Progenitor cell of endocrine pancreas (in vitro differentiated cells): ENCODE measurements at regions not wholly inside any gene's neighbourhood (a gene's known extent, or its start where the extent isn't known, plus 50 kb on each side); places are given as distances from the start of the nearest gene placed in this dataset.

Experiments
- DNase-seq: peaks from one replicate; pipeline ENCODE4 v3.0.0; 2021; ENCODE audit warnings: low spot score; ENCODE audit not compliant: unreplicated experiment
- H3K27ac Mint-ChIP-seq: 2 replicates; pipeline ENCODE4 v1.8.0; 2021; ENCODE audit warnings: mild to moderate bottlenecking, moderate library complexity, mixed read lengths
- H3K27me3 Mint-ChIP-seq: 2 replicates; pipeline ENCODE4 v1.8.0; 2021; ENCODE audit warnings: mixed read lengths
- H3K36me3 Mint-ChIP-seq: 2 replicates; pipeline ENCODE4 v1.8.0; 2022; ENCODE audit warnings: mixed read lengths; ENCODE audit not compliant: insufficient read depth
- H3K4me1 Mint-ChIP-seq: 2 replicates; pipeline ENCODE4 v1.8.0; 2021; ENCODE audit warnings: low read depth, mixed read lengths
- H3K4me3 Mint-ChIP-seq: 2 replicates; pipeline ENCODE4 v1.8.0; 2021; ENCODE audit warnings: low read depth, mild to moderate bottlenecking, moderate library complexity, mixed read lengths
- H3K9me3 Mint-ChIP-seq: 2 replicates; pipeline ENCODE4 v1.8.0; 2021; ENCODE audit warnings: low read depth, mixed read lengths
- CTCF ChIP-seq: fragments of 200-600 bp; sonication (generic); IDR thresholded peaks from one replicate; pipeline ENCODE4 v1.5.0; 2021; ENCODE audit warnings: antibody characterized with exemption, mild to moderate bottlenecking; ENCODE audit not compliant: unreplicated experiment

GRCh38 chr13:80244574-80244973 lies 96.4 kb downstream of the SPRY2 start:
- DNase-seq = no peak
- no peak overlapping the region for H3K4me3 Mint-ChIP-seq
- no peaks in the 10 kb centered on the region for H3K4me1 Mint-ChIP-seq
- H3K27ac Mint-ChIP-seq = no peak overlapping the region
- no peaks in the 10 kb centered on the region for H3K36me3 Mint-ChIP-seq
- no peaks in the 10 kb centered on the region for H3K9me3 Mint-ChIP-seq
- no peak for TF ChIP-seq CTCF
- H3K27me3 Mint-ChIP-seq = no peaks in the 10 kb centered on the region

- Mint-ChIP-seq H3K9me3 (no peaks in the 10 kb centered on the region), H3K36me3 (no peaks in the 10 kb centered on the region), H3K27me3 (no peaks in the 10 kb centered on the region), H3K27ac (no peak overlapping the region), H3K4me1 (peaks cover 4% of the 10 kb centered on the region), H3K4me3 (no peak overlapping the region)
- DNase-seq = no peak
- TF ChIP-seq CTCF = no peak
These were observed 98.0 kb downstream of the SPRY2 start for GRCh38 chr13:80242728-80243427.

- no peak for DNase-seq
- H3K4me3 Mint-ChIP-seq = no peak overlapping the region
- no peaks in the 10 kb centered on the region for H3K27me3 Mint-ChIP-seq
- no peaks in the 10 kb centered on the region for H3K9me3 Mint-ChIP-seq
- H3K27ac Mint-ChIP-seq = no peak overlapping the region
- H3K36me3 Mint-ChIP-seq = peaks cover 1% of the 10 kb centered on the region
- TF ChIP-seq CTCF = no peak
- peaks cover 11% of the 10 kb centered on the region for H3K4me1 Mint-ChIP-seq
These were observed 101.2 kb downstream of the SPRY2 start for GRCh38 chr13:80239571-80240255.

- H3K9me3 Mint-ChIP-seq = no peaks in the 10 kb centered on the region
- H3K36me3 Mint-ChIP-seq = peaks cover 1% of the 10 kb centered on the region
- no peak for DNase-seq
- H3K4me1 Mint-ChIP-seq = peaks cover 11% of the 10 kb centered on the region
- H3K27me3 Mint-ChIP-seq = no peaks in the 10 kb centered on the region
- TF ChIP-seq CTCF = no peak
- no peak overlapping the region for H3K4me3 Mint-ChIP-seq
- H3K27ac Mint-ChIP-seq = no peak overlapping the region
These were observed 101.8 kb downstream of the SPRY2 start for GRCh38 chr13:80239116-80239515.

GRCh38 chr13:80237646-80238045 lies 103.3 kb downstream of the SPRY2 start:
- Mint-ChIP-seq H3K9me3 (no peaks in the 10 kb centered on the region), H3K27me3 (no peaks in the 10 kb centered on the region), H3K27ac (no peak overlapping the region), H3K4me3 (no peak overlapping the region), H3K36me3 (peaks cover 1% of the 10 kb centered on the region), H3K4me1 (peaks cover 11% of the 10 kb centered on the region)
- no peak for TF ChIP-seq CTCF
- no peak for DNase-seq
